H9 (cell line): ENCODE measurements at regions not wholly inside any gene's neighbourhood (a gene's known extent, or its start where the extent isn't known, plus 50 kb on each side); places are given as distances from the start of the nearest gene placed in this dataset.

ENCODE experiments used
- DNase-seq: peaks from one replicate; pipeline ENCODE4 v3.0.0-alpha.2; 2017
- H2AFZ ChIP-seq: one replicate; pipeline ENCODE4 v1.6.1; 2013; ENCODE audit warnings: mild to moderate bottlenecking, low read length, control low read depth, moderate library complexity
- H2AK5ac ChIP-seq: 2 replicates; pipeline ENCODE4 v1.6.1; 2013; ENCODE audit warnings: low read length, control low read depth, mixed read lengths; ENCODE audit not compliant: insufficient read length
- H2BK120ac ChIP-seq: one replicate; pipeline ENCODE4 v1.6.1; 2013; ENCODE audit warnings: low read depth, mild to moderate bottlenecking, low read length, control low read depth, inconsistent platforms; ENCODE audit not compliant: poor library complexity, severe bottlenecking
- H2BK12ac ChIP-seq: 2 replicates; pipeline ENCODE4 v1.6.1; 2013; ENCODE audit warnings: low read length, control low read depth, mixed read lengths, low read depth; ENCODE audit not compliant: insufficient read length
- H2BK15ac ChIP-seq: 2 replicates; pipeline ENCODE4 v1.6.1; 2013; ENCODE audit warnings: low read depth, low read length, control low read depth
- H2BK20ac ChIP-seq: one replicate; pipeline ENCODE4 v1.6.1; 2013; ENCODE audit warnings: low read depth, mild to moderate bottlenecking, low read length, control low read depth, inconsistent platforms; ENCODE audit not compliant: poor library complexity, severe bottlenecking
- H2BK5ac ChIP-seq: 2 replicates; pipeline ENCODE4 v1.6.1; 2013; ENCODE audit warnings: low read length, control low read depth, mixed read lengths; ENCODE audit not compliant: insufficient read length
- H3K14ac ChIP-seq: 2 replicates; pipeline ENCODE4 v1.6.1; 2013; ENCODE audit warnings: low read length, control low read depth; ENCODE audit not compliant: insufficient read depth
- H3K18ac ChIP-seq: 2 replicates; pipeline ENCODE4 v1.6.1; 2013; ENCODE audit warnings: low read depth, mild to moderate bottlenecking, mixed read lengths, low read length, control low read depth; ENCODE audit not compliant: insufficient read length
- H3K23ac ChIP-seq: 2 replicates; pipeline ENCODE4 v1.6.1; 2013; ENCODE audit warnings: low read length, control low read depth, mixed read lengths, low read depth; ENCODE audit not compliant: insufficient read length
- H3K23me2 ChIP-seq: 2 replicates; pipeline ENCODE4 v1.6.1; 2013; ENCODE audit warnings: low read depth, mild to moderate bottlenecking, mixed read lengths, low read length, control low read depth; ENCODE audit not compliant: insufficient read length, poor library complexity, severe bottlenecking
- H3K27ac ChIP-seq: 2 replicates; pipeline ENCODE4 v1.5.1; 2013; ENCODE audit warnings: low read length, control low read depth, mixed read lengths, low read depth; ENCODE audit not compliant: insufficient read length
- H3K27me3 ChIP-seq: 2 replicates; pipeline ENCODE4 v1.6.1; 2013; ENCODE audit warnings: low read length, control low read depth, inconsistent platforms; ENCODE audit not compliant: insufficient read depth
- H3K4ac ChIP-seq: 2 replicates; pipeline ENCODE4 v1.6.1; 2013; ENCODE audit warnings: low read depth, mild to moderate bottlenecking, control low read depth, inconsistent platforms, low read length, moderate library complexity
- H3K4me1 ChIP-seq: 2 replicates; pipeline ENCODE4 v1.6.1; 2013; ENCODE audit warnings: low read length, control low read depth, inconsistent platforms; ENCODE audit not compliant: insufficient read depth
- H3K4me2 ChIP-seq: 2 replicates; pipeline ENCODE4 v1.6.1; 2013; ENCODE audit warnings: low read length, control low read depth, mixed read lengths; ENCODE audit not compliant: insufficient read length, insufficient read depth
- H3K56ac ChIP-seq: 2 replicates; pipeline ENCODE4 v1.6.1; 2013; ENCODE audit warnings: low read depth, mild to moderate bottlenecking, mixed read lengths, low read length, control low read depth; ENCODE audit not compliant: insufficient read length
- H3K79me1 ChIP-seq: 2 replicates; pipeline ENCODE4 v1.6.1; 2013; ENCODE audit warnings: low read depth, mild to moderate bottlenecking, moderate library complexity, low read length, control low read depth, inconsistent platforms; ENCODE audit not compliant: insufficient read depth, poor library complexity, severe bottlenecking
- H3K79me2 ChIP-seq: 2 replicates; pipeline ENCODE4 v1.6.1; 2013; ENCODE audit warnings: low read length, control low read depth, inconsistent platforms; ENCODE audit not compliant: insufficient read depth
- H3K9ac ChIP-seq: 2 replicates; pipeline ENCODE4 v1.6.1; 2013; ENCODE audit warnings: low read length, control low read depth, mixed read lengths; ENCODE audit not compliant: insufficient read length; ENCODE audit errors: extremely low read depth
- H3K9me3 ChIP-seq: one replicate; pipeline ENCODE4 v1.6.1; 2013; ENCODE audit warnings: low read depth, low read length, inconsistent platforms; ENCODE audit not compliant: control insufficient read depth
- H3T11ph ChIP-seq: one replicate; pipeline ENCODE4 v1.6.1; 2013; ENCODE audit warnings: mild to moderate bottlenecking, low read length, control low read depth, inconsistent platforms
- H4K20me1 ChIP-seq: one replicate; pipeline ENCODE4 v1.6.1; 2013; ENCODE audit not compliant: control insufficient read depth, insufficient read length, insufficient read depth
- H4K5ac ChIP-seq: 2 replicates; pipeline ENCODE4 v1.6.1; 2013; ENCODE audit warnings: low read depth, mild to moderate bottlenecking, mixed read lengths, low read length, control low read depth; ENCODE audit not compliant: insufficient read length
- H4K8ac ChIP-seq: replicated peaks from 2 replicates; pipeline ENCODE4 v1.6.1; 2013; ENCODE audit warnings: low read length, control low read depth, mixed read lengths, low read depth; ENCODE audit not compliant: insufficient read length
- H4K91ac ChIP-seq: 2 replicates; pipeline ENCODE4 v1.6.1; 2013; ENCODE audit warnings: low read depth, mild to moderate bottlenecking, moderate library complexity, mixed read lengths, low read length, control low read depth; ENCODE audit not compliant: insufficient read length
- H3K27ac Mint-ChIP-seq, 3 experiments: 2 replicates in 2 of 3; 3 replicates in 1 of 3; pipeline ENCODE4 v1.8.0; 2020 to 2021; ENCODE audit warnings: mixed read lengths in 3 of 3, mild to moderate bottlenecking in 1 of 3, moderate library complexity in 1 of 3
- H3K27me3 Mint-ChIP-seq: 2 replicates; pipeline ENCODE4 v1.8.0; 2021; ENCODE audit warnings: low read depth, mild to moderate bottlenecking, moderate library complexity, mixed read lengths
- H3K36me3 Mint-ChIP-seq, 3 experiments: 2 replicates in 2 of 3; 3 replicates in 1 of 3; pipeline ENCODE4 v1.8.0; 2020 to 2021; ENCODE audit warnings: low read depth in 3 of 3, mixed read lengths in 3 of 3; ENCODE audit not compliant: insufficient read depth in 1 of 3
- H3K4me1 Mint-ChIP-seq, 2 experiments: 2 replicates each; pipeline ENCODE4 v1.8.0; 2020; ENCODE audit warnings: mixed read lengths in 2 of 2
- H3K4me3 Mint-ChIP-seq, 2 experiments: 2 replicates in 1 of 2; 3 replicates in 1 of 2; pipeline ENCODE4 v1.8.0; 2020 to 2021; ENCODE audit warnings: mild to moderate bottlenecking in 2 of 2, mixed read lengths in 2 of 2, moderate library complexity in 1 of 2
- H3K9me3 Mint-ChIP-seq, 2 experiments: 2 replicates in 1 of 2; 3 replicates in 1 of 2; pipeline ENCODE4 v1.8.0; 2020; ENCODE audit warnings: mild to moderate bottlenecking in 2 of 2, mixed read lengths in 2 of 2, moderate library complexity in 1 of 2
- CTCF ChIP-seq: fragments of 200-600 bp; sonication (generic); conservative IDR thresholded peaks from 3 replicates; pipeline ENCODE4 v1.8.0; 2021; ENCODE audit warnings: antibody characterized with exemption, mild to moderate bottlenecking
- WGBS: extraction: QIAGEN DNeasy Blood & Tissue Kit; methylation state at CpG from one replicate; pipeline ENCODE4 v1.1.7; 2013; ENCODE audit warnings: missing lambda C conversion rate, low lambda C conversion rate, mixed read lengths; ENCODE audit not compliant: insufficient read length; ENCODE audit errors: extremely low coverage; 5-methylcytosine and 5-hydroxymethylcytosine counted together

GRCh38 chr14:85235868-85236267 is 294.1 kb upstream of the FLRT2 start:
- no peak overlapping the region for H3K14ac ChIP-seq
- no peak overlapping the region for H3K18ac ChIP-seq
- no peak overlapping the region for H3K4ac ChIP-seq
- no peak overlapping the region for H3K23ac ChIP-seq
- no peak overlapping the region for H4K91ac ChIP-seq
- H2BK120ac ChIP-seq, result no peak overlapping the region
- H2BK5ac ChIP-seq, result no peak overlapping the region
- no peak overlapping the region for H2AFZ ChIP-seq
- Mint-ChIP-seq H3K36me3 (peaks cover 0 to 2% (median 0%) of the 10 kb centered on the region in 3 experiments; a peak in 1 of 7 replicates), H3K9me3 (peaks cover 1 to 4% of the 10 kb centered on the region in 2 experiments; a peak in 3 of 5 replicates), H3K4me3 (no peak overlapping the region), H3K27ac (no peak overlapping the region), H3K27me3 (no peaks in the 10 kb centered on the region), H3K4me1 (peaks cover 13 to 15% of the 10 kb centered on the region in 2 experiments)
- no peak for DNase-seq
- H3K9ac ChIP-seq, result no peak overlapping the region
- H4K8ac ChIP-seq, result no peak overlapping the region
- no peaks in the 10 kb centered on the region for H3K9me3 ChIP-seq
- no CpG with 5 or more reads among the region's 3 CpGs for WGBS
- no peaks in the 10 kb centered on the region for H3K23me2 ChIP-seq
- H2BK20ac ChIP-seq, result no peak overlapping the region
- no peak overlapping the region for H2BK15ac ChIP-seq
- H2BK12ac ChIP-seq, result no peak overlapping the region
- no peaks in the 10 kb centered on the region for H3K4me1 ChIP-seq
- no peak overlapping the region for H3K4me2 ChIP-seq
- H3K56ac ChIP-seq, result no peak overlapping the region
- no peaks in the 10 kb centered on the region for H3K27me3 ChIP-seq
- no peaks in the 10 kb centered on the region for H4K20me1 ChIP-seq
- H3K79me1 ChIP-seq, result no peaks in the 10 kb centered on the region
- H3K27ac ChIP-seq, result no peak overlapping the region
- TF ChIP-seq CTCF, result no peak
- no peak overlapping the region for H3T11ph ChIP-seq
- H4K5ac ChIP-seq, result no peak overlapping the region
- no peaks in the 10 kb centered on the region for H3K79me2 ChIP-seq
- no peak overlapping the region for H2AK5ac ChIP-seq
